GM12878 (cell line): ENCODE measurements at regions not wholly inside any gene's neighbourhood (a gene's known extent, or its start where the extent isn't known, plus 50 kb on each side); places are given as distances from the start of the nearest gene placed in this dataset.
A peak's percentile ranks its signal among the peaks of the same experiment; 100 is the strongest.

Experiments
- ATAC-seq: fragments of 200-7000 bp; cut with Tn5 transposase; 3 replicates; pipeline ENCODE4 v1.9.1; 2020; ENCODE audit warnings: mild to moderate bottlenecking, moderate library complexity
- BruUV-seq: library from RNA; stranded (reverse); fragments of 400-500 nt; replicated peaks from 2 replicates; lab custom pipeline; 2021; lab: Mats Ljungman, UMichigan
- CTCF ChIA-PET: fragments of 300-600 bp; sonication (Branson Sonifier 250); formaldehyde crosslinking; extraction: SDS; loops from one replicate; lab custom pipeline; 2021; ENCODE audit warnings: inconsistent platforms; lab: Yijun Ruan, JAX
- POLR2A ChIA-PET: fragments of 350-600 bp; formaldehyde crosslinking; extraction: SDS; loops from one replicate; lab custom pipeline; 2021; ENCODE audit warnings: inconsistent platforms; lab: Charles Lee
- RAD21 ChIA-PET: fragments of 300-600 bp; sonication (Branson Sonifier 250); formaldehyde crosslinking; loops from one replicate; lab custom pipeline; 2023; ENCODE audit warnings: antibody characterized with exemption; ENCODE audit not compliant: unreplicated experiment; lab: Charles Lee
- SMC1A ChIA-PET: fragments of 300-600 bp; sonication (Branson Sonifier 250); formaldehyde crosslinking; loops from one replicate; lab custom pipeline; 2023; ENCODE audit not compliant: unreplicated experiment, uncharacterized antibody; lab: Charles Lee
- DNase-seq: peaks from one replicate; pipeline ENCODE4 v3.0.0-alpha.2; 2011; ENCODE audit warnings: low read depth, low spot score
- FAIRE-seq: peaks from 3 replicates; lab custom pipeline; 2011; peaks lifted over from hg19 to GRCh38; lab: Jason Lieb, UNC
- H2AFZ ChIP-seq: 2 replicates; pipeline ENCODE4 v1.6.0; 2011; ENCODE audit warnings: low read depth, low read length, control low read depth; ENCODE audit not compliant: control insufficient read depth
- H3K27ac ChIP-seq: 2 replicates; pipeline ENCODE4 v1.5.1; 2011; ENCODE audit warnings: control low read depth; ENCODE audit not compliant: control insufficient read depth, insufficient read depth
- H3K27me3 ChIP-seq, 2 experiments: replicated peaks in 1 of 2; 2 replicates each; pipeline versions ENCODE4 v1.6.0 to v1.6.1; 2011; ENCODE audit warnings: low read length in 1 of 2; ENCODE audit not compliant: control insufficient read depth in 2 of 2, insufficient read depth in 2 of 2
- H3K36me3 ChIP-seq, 2 experiments: 2 replicates each; pipeline ENCODE4 v1.5.1; 2011; ENCODE audit warnings: low read length in 1 of 2; ENCODE audit not compliant: control insufficient read depth in 2 of 2, insufficient read depth in 2 of 2
- H3K4me1 ChIP-seq: 2 replicates; pipeline ENCODE4 v1.6.1; 2011; ENCODE audit warnings: mild to moderate bottlenecking, low read length, moderate library complexity, mixed read lengths; ENCODE audit not compliant: control insufficient read depth, insufficient read depth
- H3K4me2 ChIP-seq: 2 replicates; pipeline ENCODE4 v1.6.0; 2011; ENCODE audit warnings: control low read depth; ENCODE audit not compliant: control insufficient read depth, insufficient read depth
- H3K4me3 ChIP-seq: fragments of 200-600 bp; sonication (generic); 2 replicates; pipeline ENCODE4 v1.5.1; 2016
- H3K79me2 ChIP-seq: 2 replicates; pipeline ENCODE4 v1.6.0; 2011; ENCODE audit warnings: low read length; ENCODE audit not compliant: control insufficient read depth, insufficient read depth
- H3K9ac ChIP-seq: 2 replicates; pipeline ENCODE4 v1.8.0; 2011; ENCODE audit warnings: low read length, control low read depth, mixed read lengths; ENCODE audit not compliant: control insufficient read depth, insufficient read depth
- H3K9me3 ChIP-seq: replicated peaks from 3 replicates; pipeline ENCODE4 v1.5.1; 2011; ENCODE audit warnings: mild to moderate bottlenecking, low read length; ENCODE audit not compliant: control insufficient read depth, insufficient read depth
- H4K20me1 ChIP-seq: 2 replicates; pipeline ENCODE4 v1.6.0; 2011; ENCODE audit not compliant: control insufficient read depth, insufficient read depth
- ATF2 ChIP-seq: IDR thresholded peaks from 2 replicates; pipeline ENCODE4 v1.6.1; 2012; ENCODE audit warnings: low read length, inconsistent platforms
- CBFB ChIP-seq: IDR thresholded peaks from 2 replicates; pipeline ENCODE4 v1.6.1; 2016; ENCODE audit warnings: antibody characterized with exemption, low read depth
- CHD1 ChIP-seq: IDR thresholded peaks from 2 replicates; pipeline ENCODE4 v1.6.1; 2012; ENCODE audit warnings: low read depth, low read length, improper control_type of control experiment
- DPF2 ChIP-seq: fragments of 450-650 bp; IDR thresholded peaks from 2 replicates; pipeline ENCODE4 v1.6.1; 2017; ENCODE audit warnings: mild to moderate bottlenecking
- JUNB ChIP-seq: IDR thresholded peaks from 2 replicates; pipeline ENCODE4 v1.6.1; 2016; ENCODE audit warnings: antibody characterized with exemption, mild to moderate bottlenecking
- KAT2A ChIP-seq: conservative IDR thresholded peaks from 2 replicates; pipeline ENCODE4 v1.6.1; 2011; ENCODE audit warnings: low read depth, low read length; ENCODE audit not compliant: control insufficient read depth
- POU2F2 ChIP-seq: IDR thresholded peaks from 3 replicates; pipeline ENCODE4 v1.6.1; 2011; ENCODE audit warnings: low read depth, mild to moderate bottlenecking, low read length, borderline replicate concordance
- RELB ChIP-seq: fragments of 450-650 bp; IDR thresholded peaks from 2 replicates; pipeline ENCODE4 v1.6.1; 2017; ENCODE audit warnings: low read depth, mild to moderate bottlenecking, moderate library complexity
- SRF ChIP-seq, 2 experiments: IDR thresholded peaks; 2 replicates each; pipeline ENCODE4 v1.6.1; 2011; ENCODE audit warnings: low read depth in 2 of 2, low read length in 2 of 2, mild to moderate bottlenecking in 1 of 2, moderate library complexity in 1 of 2
- STAT1 ChIP-seq: fragments of 450-650 bp; conservative IDR thresholded peaks from 2 replicates; pipeline ENCODE4 v1.6.1; 2014; ENCODE audit warnings: antibody characterized with exemption, mild to moderate bottlenecking
- YBX1 ChIP-seq: fragments of 450-650 bp; IDR thresholded peaks from 2 replicates; pipeline ENCODE4 v1.6.1; 2016; ENCODE audit warnings: antibody characterized with exemption
- ZNF24 ChIP-seq: fragments of 450-650 bp; IDR thresholded peaks from 2 replicates; pipeline ENCODE4 v1.6.1; 2017; ENCODE audit warnings: antibody characterized with exemption, mild to moderate bottlenecking
- WGBS: methylation state at CpG from one replicate; pipeline ENCODE4 v1.1.6; 2016; ENCODE audit warnings: low lambda C conversion rate; ENCODE audit not compliant: insufficient replicate concordance, insufficient coverage; ENCODE audit errors: missing lambda C conversion rate; 5-methylcytosine and 5-hydroxymethylcytosine counted together
- in situ Hi-C: fragments of 300-500 bp; cut with MboI; formaldehyde crosslinking; loops from 9 replicates; pipeline ENCODE4 v1.14.3; 2018; ENCODE audit warnings: mixed read lengths
- intact Hi-C: fragments of 100-400 bp; cut with micrococcal nuclease; formaldehyde crosslinking; loops from one replicate; pipeline ENCODE4 v1.14.2; 2022; ENCODE audit not compliant: unreplicated experiment
- TF ChIP-seq, protein P1 (sequence below): fragments of 450-650 bp; IDR thresholded peaks from 2 replicates; pipeline ENCODE4 v1.6.1; 2016; ENCODE audit warnings: mild to moderate bottlenecking
- TF ChIP-seq, protein P2 (sequence below): IDR thresholded peaks from 2 replicates; pipeline ENCODE4 v1.6.1; 2012; ENCODE audit warnings: improper control_type of control experiment, low read depth, low read length; ENCODE audit not compliant: insufficient replicate concordance

GRCh38 chr10:30737931-30738391, 108.4 kb upstream of the LYZL2 start:
- peak overlapping the region; percentile 31 for H3K4me2 ChIP-seq
- ATAC-seq = peak; percentile 71
- BruUV-seq = no TSS peak
- intact Hi-C loops (loop anchor here (1.0 to 10.0 kb wide), 9 partner anchors 13 to 967 kb away; partner anchors contain the start of gene ZEB1), in situ Hi-C loops (no loop called here)
- ChIA-PET SMC1A (interaction anchor here (1.6 to 4.7 kb wide), 4 partner anchors 12 to 753 kb away, joined by 3 to 37 read pairs (median 10); no protein-coding TSS in a partner anchor), RAD21 (interaction anchor here (1.6 to 2.6 kb wide), 4 partner anchors 10 to 47 kb away, joined by 4 to 13 read pairs (median 9); no protein-coding TSS in a partner anchor), CTCF (interaction anchor here (0.9 to 1.7 kb wide), 2 partner anchors 45 kb away, joined by 3 to 7 read pairs; no protein-coding TSS in a partner anchor), POLR2A (no interaction called here)
- H3K27me3 ChIP-seq = no peaks in the 10 kb centered on the region
- H3K27ac ChIP-seq = peak overlapping the region; percentile 91
- WGBS = 1% methylated on average over 11 of the region's 11 CpGs
- no peaks in the 10 kb centered on the region; the same call in 2 of the 3 replicates for H3K9me3 ChIP-seq
- FAIRE-seq = no peak
- H3K36me3 ChIP-seq = no peaks in the 10 kb centered on the region
- peak overlapping the region; percentile 42 for H3K9ac ChIP-seq
- no peak overlapping the region for H3K4me3 ChIP-seq
- no peaks in the 10 kb centered on the region for H3K79me2 ChIP-seq
- DNase-seq = peak; percentile 85
- H4K20me1 ChIP-seq = no peaks in the 10 kb centered on the region
- H3K4me1 ChIP-seq = peaks cover 37% of the 10 kb centered on the region
- peak overlapping the region; percentile 66 for H2AFZ ChIP-seq
- TF ChIP-seq DPF2 (peak; percentile 66; the same call in 1 of the 2 replicates), KAT2A (no peak), ZNF24 (peak; percentile 83), CBFB (peak; percentile 45; the same call in 1 of the 2 replicates), STAT1 (no peak), RELB (peak; percentile 79), YBX1 (no peak), SRF (IDR thresholded peaks at IDR 0.05; ENCODE audit: low read depth in 2 of 2, low read length in 2 of 2) (0 out of 4 replicates have a peak, but pooled peaks of 1 of the 2 experiments have one; percentile 8), ATF2 (peak; percentile 60; the same call in 1 of the 2 replicates), POU2F2 (peak; percentile 95; the same call in 2 of the 3 replicates), JUNB (no peak; the same call in 1 of the 2 replicates), CHD1 (no peak)
- TF ChIP-seq, protein P1, sequence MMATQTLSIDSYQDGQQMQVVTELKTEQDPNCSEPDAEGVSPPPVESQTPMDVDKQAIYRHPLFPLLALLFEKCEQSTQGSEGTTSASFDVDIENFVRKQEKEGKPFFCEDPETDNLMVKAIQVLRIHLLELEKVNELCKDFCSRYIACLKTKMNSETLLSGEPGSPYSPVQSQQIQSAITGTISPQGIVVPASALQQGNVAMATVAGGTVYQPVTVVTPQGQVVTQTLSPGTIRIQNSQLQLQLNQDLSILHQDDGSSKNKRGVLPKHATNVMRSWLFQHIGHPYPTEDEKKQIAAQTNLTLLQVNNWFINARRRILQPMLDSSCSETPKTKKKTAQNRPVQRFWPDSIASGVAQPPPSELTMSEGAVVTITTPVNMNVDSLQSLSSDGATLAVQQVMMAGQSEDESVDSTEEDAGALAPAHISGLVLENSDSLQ = no peak
- TF ChIP-seq, protein P2, sequence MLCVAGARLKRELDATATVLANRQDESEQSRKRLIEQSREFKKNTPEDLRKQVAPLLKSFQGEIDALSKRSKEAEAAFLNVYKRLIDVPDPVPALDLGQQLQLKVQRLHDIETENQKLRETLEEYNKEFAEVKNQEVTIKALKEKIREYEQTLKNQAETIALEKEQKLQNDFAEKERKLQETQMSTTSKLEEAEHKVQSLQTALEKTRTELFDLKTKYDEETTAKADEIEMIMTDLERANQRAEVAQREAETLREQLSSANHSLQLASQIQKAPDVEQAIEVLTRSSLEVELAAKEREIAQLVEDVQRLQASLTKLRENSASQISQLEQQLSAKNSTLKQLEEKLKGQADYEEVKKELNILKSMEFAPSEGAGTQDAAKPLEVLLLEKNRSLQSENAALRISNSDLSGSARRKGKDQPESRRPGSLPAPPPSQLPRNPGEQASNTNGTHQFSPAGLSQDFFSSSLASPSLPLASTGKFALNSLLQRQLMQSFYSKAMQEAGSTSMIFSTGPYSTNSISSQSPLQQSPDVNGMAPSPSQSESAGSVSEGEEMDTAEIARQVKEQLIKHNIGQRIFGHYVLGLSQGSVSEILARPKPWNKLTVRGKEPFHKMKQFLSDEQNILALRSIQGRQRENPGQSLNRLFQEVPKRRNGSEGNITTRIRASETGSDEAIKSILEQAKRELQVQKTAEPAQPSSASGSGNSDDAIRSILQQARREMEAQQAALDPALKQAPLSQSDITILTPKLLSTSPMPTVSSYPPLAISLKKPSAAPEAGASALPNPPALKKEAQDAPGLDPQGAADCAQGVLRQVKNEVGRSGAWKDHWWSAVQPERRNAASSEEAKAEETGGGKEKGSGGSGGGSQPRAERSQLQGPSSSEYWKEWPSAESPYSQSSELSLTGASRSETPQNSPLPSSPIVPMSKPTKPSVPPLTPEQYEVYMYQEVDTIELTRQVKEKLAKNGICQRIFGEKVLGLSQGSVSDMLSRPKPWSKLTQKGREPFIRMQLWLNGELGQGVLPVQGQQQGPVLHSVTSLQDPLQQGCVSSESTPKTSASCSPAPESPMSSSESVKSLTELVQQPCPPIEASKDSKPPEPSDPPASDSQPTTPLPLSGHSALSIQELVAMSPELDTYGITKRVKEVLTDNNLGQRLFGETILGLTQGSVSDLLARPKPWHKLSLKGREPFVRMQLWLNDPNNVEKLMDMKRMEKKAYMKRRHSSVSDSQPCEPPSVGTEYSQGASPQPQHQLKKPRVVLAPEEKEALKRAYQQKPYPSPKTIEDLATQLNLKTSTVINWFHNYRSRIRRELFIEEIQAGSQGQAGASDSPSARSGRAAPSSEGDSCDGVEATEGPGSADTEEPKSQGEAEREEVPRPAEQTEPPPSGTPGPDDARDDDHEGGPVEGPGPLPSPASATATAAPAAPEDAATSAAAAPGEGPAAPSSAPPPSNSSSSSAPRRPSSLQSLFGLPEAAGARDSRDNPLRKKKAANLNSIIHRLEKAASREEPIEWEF = no peak
